Osteoblast (primary cell): ENCODE measurements at regions not wholly inside any gene's neighbourhood (a gene's known extent, or its start where the extent isn't known, plus 50 kb on each side); places are given as distances from the start of the nearest gene placed in this dataset.

Source experiments
- DNase-seq: peaks from one replicate; pipeline ENCODE4 v3.0.0; 2011; ENCODE audit warnings: low spot score, mixed read lengths; ENCODE audit not compliant: insufficient read length; ENCODE audit errors: missing footprints
- H2AFZ ChIP-seq: 2 replicates; pipeline ENCODE4 v1.6.0; 2011; ENCODE audit warnings: mild to moderate bottlenecking, low read length
- H3K27ac ChIP-seq: 2 replicates; pipeline ENCODE4 v1.5.1; 2011; ENCODE audit warnings: mild to moderate bottlenecking, low read depth, low read length, moderate library complexity
- H3K27me3 ChIP-seq: 2 replicates; pipeline ENCODE4 v1.6.0; 2012; ENCODE audit warnings: mild to moderate bottlenecking, control low read depth, inconsistent platforms, low read length, moderate library complexity; ENCODE audit not compliant: insufficient read depth
- H3K36me3 ChIP-seq: 2 replicates; pipeline ENCODE4 v1.5.1; 2011; ENCODE audit warnings: mild to moderate bottlenecking, low read length, control low read depth, moderate library complexity; ENCODE audit not compliant: insufficient read depth
- H3K4me1 ChIP-seq: 2 replicates; pipeline ENCODE4 v1.5.1; 2011; ENCODE audit warnings: mild to moderate bottlenecking, low read length, control low read depth, moderate library complexity; ENCODE audit not compliant: insufficient read depth
- H3K4me2 ChIP-seq: 2 replicates; pipeline ENCODE4 v1.6.0; 2011; ENCODE audit warnings: mild to moderate bottlenecking, low read length; ENCODE audit not compliant: insufficient read depth
- H3K4me3 ChIP-seq: fragments of 200-600 bp; sonication (generic); 3 replicates; pipeline ENCODE4 v1.5.1; 2012; ENCODE audit warnings: mild to moderate bottlenecking, low read length, inconsistent platforms; ENCODE audit not compliant: insufficient read depth
- H3K79me2 ChIP-seq: 2 replicates; pipeline ENCODE4 v1.6.0; 2012; ENCODE audit warnings: mild to moderate bottlenecking, low read length, control low read depth, inconsistent platforms; ENCODE audit not compliant: insufficient read depth
- H3K9me3 ChIP-seq: 2 replicates; pipeline ENCODE4 v1.5.1; 2011; ENCODE audit warnings: low read depth, low read length, control low read depth
- H4K20me1 ChIP-seq: 2 replicates; pipeline ENCODE4 v1.6.0; 2012; ENCODE audit warnings: mild to moderate bottlenecking, low read length, control low read depth; ENCODE audit not compliant: insufficient read depth
- TF ChIP-seq, protein P1 (sequence below): IDR thresholded peaks from 2 replicates; pipeline ENCODE4 v1.5.1; 2011; ENCODE audit warnings: mild to moderate bottlenecking, low read depth, low read length, moderate library complexity; ENCODE audit errors: extremely low read depth

DNA sequence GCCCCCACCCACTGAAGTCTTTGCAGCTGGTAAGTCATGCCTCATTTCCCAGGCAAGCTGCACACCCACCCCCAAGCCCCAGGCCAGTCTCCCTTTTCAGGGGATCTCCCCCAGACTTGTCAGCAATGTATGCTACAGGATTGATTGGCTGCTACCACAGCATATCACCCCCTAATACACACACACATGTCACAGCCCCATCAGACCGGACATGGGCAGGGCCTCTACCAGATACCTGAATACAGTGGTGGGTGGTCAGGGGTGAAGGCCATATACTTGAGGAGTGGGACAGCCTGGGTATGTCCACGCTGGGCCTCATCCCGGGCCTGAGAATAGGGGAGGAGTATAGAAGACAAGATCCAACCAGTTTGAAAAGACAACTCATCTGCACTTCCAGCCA, 63.4 kb upstream of the ARAP3 start:
- no peak overlapping the region for H3K4me3 ChIP-seq
- H3K36me3 ChIP-seq = no peaks in the 10 kb centered on the region
- no peaks in the 10 kb centered on the region for H3K9me3 ChIP-seq
- no peak overlapping the region for H3K27ac ChIP-seq
- H2AFZ ChIP-seq = no peak overlapping the region
- H3K4me1 ChIP-seq = no peaks in the 10 kb centered on the region
- H3K79me2 ChIP-seq = no peaks in the 10 kb centered on the region
- H3K27me3 ChIP-seq = peaks cover 3% of the 10 kb centered on the region
- TF ChIP-seq, protein P1, sequence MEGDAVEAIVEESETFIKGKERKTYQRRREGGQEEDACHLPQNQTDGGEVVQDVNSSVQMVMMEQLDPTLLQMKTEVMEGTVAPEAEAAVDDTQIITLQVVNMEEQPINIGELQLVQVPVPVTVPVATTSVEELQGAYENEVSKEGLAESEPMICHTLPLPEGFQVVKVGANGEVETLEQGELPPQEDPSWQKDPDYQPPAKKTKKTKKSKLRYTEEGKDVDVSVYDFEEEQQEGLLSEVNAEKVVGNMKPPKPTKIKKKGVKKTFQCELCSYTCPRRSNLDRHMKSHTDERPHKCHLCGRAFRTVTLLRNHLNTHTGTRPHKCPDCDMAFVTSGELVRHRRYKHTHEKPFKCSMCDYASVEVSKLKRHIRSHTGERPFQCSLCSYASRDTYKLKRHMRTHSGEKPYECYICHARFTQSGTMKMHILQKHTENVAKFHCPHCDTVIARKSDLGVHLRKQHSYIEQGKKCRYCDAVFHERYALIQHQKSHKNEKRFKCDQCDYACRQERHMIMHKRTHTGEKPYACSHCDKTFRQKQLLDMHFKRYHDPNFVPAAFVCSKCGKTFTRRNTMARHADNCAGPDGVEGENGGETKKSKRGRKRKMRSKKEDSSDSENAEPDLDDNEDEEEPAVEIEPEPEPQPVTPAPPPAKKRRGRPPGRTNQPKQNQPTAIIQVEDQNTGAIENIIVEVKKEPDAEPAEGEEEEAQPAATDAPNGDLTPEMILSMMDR = no peak
- no peaks in the 10 kb centered on the region for H4K20me1 ChIP-seq
- DNase-seq = no peak
- no peak overlapping the region for H3K4me2 ChIP-seq

DNA sequence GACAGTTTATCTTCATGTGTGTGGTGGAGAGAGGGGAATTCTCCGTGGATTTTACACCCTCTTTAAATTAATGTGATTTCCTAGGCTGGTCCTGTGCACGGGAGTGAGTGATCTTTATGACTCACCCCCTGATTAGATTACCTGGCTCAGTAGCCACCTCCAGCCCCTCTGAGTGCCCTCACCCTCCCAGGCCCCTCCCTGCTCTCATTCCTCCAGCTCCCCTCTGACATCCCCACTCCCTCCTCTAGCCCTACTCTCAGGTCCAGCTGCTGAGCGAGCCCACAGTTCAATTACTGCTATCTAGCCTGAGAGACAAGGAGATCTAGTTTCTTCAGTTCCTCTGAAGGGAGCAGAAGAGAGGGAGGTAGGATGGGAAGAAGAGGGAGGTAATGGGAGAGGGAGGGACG, 61.8 kb upstream of the ARAP3 start:
- H3K27me3 ChIP-seq = peaks cover 3% of the 10 kb centered on the region
- H3K4me3 ChIP-seq = no peak overlapping the region
- no peak overlapping the region for H3K27ac ChIP-seq
- no peaks in the 10 kb centered on the region for H3K4me1 ChIP-seq
- TF ChIP-seq, protein P1 = no peak
- H3K4me2 ChIP-seq = no peak overlapping the region
- H3K9me3 ChIP-seq = no peaks in the 10 kb centered on the region
- DNase-seq = no peak
- H3K79me2 ChIP-seq = no peaks in the 10 kb centered on the region
- H2AFZ ChIP-seq = no peak overlapping the region
- no peaks in the 10 kb centered on the region for H4K20me1 ChIP-seq
- no peaks in the 10 kb centered on the region for H3K36me3 ChIP-seq

DNA sequence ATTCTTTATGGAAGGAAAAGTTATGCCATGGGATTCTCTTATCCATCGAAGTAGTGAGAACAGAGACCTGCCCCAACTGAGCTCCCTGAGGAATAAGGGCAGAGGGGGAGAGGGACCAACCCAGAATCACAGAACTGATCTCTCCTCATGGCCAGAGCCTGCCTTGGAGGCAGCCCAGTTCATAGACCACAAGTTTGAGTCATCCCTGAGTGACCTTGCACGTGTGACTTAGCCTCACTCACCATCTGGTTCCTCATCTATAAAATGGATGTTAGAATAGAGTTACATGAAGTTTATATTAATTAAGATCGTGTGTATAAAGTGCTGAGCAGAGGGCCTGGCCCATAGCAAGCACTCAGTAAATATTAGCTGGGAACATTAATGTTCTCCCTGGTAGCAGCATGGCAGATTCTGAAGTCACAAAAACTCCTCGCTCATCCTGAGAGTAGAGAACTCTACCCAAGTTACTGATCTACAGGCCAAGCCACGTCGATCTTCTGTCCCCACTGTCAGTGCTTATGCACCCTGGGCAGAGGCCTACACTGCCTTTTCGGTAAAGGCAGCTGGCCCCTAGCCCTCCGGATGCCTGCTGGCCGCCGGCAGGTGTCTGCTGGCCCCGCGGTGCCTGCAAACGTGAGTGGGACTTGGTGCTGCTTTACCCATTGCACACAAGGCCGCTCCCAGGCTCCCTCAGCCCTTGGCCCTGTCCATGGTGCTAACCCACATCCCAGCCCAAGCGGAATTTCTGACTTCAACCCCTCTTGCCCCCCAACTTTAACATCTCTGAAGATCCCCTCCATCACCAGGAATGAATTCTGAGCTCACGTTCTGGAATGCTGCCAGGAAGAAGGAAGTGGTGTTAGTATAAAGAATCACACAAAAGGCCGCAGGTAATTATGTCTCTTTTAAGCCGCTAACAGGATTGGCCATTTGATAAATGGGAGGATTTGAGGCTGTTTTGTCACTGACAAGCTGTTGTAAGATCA, 61.1 kb upstream of the ARAP3 start:
- TF ChIP-seq, protein P1 = no peak

DNA sequence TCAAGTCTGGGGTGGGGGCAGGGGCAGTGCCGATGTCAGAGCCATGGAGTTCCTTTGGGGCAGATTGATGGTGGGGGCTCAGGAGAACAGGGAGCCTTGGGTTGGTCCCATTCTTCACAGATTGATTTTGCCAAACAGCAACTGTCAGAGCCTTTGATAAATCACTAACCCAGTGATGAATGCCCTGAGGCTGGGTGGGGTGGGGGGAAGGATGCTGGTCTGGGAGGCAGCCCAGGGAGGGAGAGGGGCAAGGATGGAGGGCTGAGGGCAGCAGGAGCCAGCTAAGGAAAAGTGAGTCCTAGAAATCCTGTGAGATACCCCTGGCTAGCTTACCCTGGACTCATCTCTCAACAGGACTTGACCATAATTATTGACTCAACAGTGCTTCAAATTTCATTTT, 60.1 kb upstream of the ARAP3 start:
- Histone ChIP-seq H3K4me2 (no peak overlapping the region), H3K79me2 (no peaks in the 10 kb centered on the region), H3K36me3 (no peaks in the 10 kb centered on the region), H2AFZ (no peak overlapping the region), H3K27ac (no peak overlapping the region), H3K27me3 (no peaks in the 10 kb centered on the region), H3K4me3 (no peak overlapping the region), H3K9me3 (no peaks in the 10 kb centered on the region), H3K4me1 (no peaks in the 10 kb centered on the region), H4K20me1 (no peaks in the 10 kb centered on the region)
- TF ChIP-seq, protein P1 = no peak
- no peak for DNase-seq

More for the DNA sequence above, 61.1 kb upstream of the ARAP3 start:
- Histone ChIP-seq H3K4me1 (no peaks in the 10 kb centered on the region), H3K36me3 (no peaks in the 10 kb centered on the region), H3K4me3 (no peak overlapping the region), H3K27me3 (peaks cover 3% of the 10 kb centered on the region), H2AFZ (no peak overlapping the region), H3K79me2 (no peaks in the 10 kb centered on the region), H3K9me3 (no peaks in the 10 kb centered on the region), H3K27ac (no peak overlapping the region), H3K4me2 (no peak overlapping the region), H4K20me1 (no peaks in the 10 kb centered on the region)
- DNase-seq = peak; percentile 83
